Ovary (tissue), 7 donors: ENCODE measurements at regions not wholly inside any gene's neighbourhood (a gene's known extent, or its start where the extent isn't known, plus 50 kb on each side); places are given as distances from the start of the nearest gene placed in this dataset.

Experiments
- DNase-seq, 5 donors: peaks; one replicate each; pipeline ENCODE4 v3.0.0-alpha.2; 2019 to 2020
- H3K27ac ChIP-seq, 2 donors: fragments of 200-600 bp; one replicate each; pipeline versions ENCODE4 v1.5.1 to v1.8.0; 2019 to 2022
- H3K27me3 ChIP-seq: fragments of 200-600 bp; one replicate; pipeline ENCODE4 v1.8.0; 2022
- H3K36me3 ChIP-seq: fragments of 200-600 bp; sonication (generic); one replicate; pipeline ENCODE4 v1.5.1; 2019
- H3K4me1 ChIP-seq: one replicate; pipeline ENCODE4 v1.8.1; 2013; ENCODE audit warnings: mild to moderate bottlenecking, moderate library complexity; ENCODE audit not compliant: insufficient read depth
- H3K4me3 ChIP-seq: fragments of 200-600 bp; sonication (generic); one replicate; pipeline ENCODE4 v1.5.1; 2017
- H3K9me3 ChIP-seq, 2 donors: fragments of 200-600 bp in 1 of 2; sonication (generic) in 1 of 2; one replicate each; pipeline versions ENCODE4 v1.5.1 to v1.8.1; 2013 to 2019; ENCODE audit warnings: mild to moderate bottlenecking in 1 of 2, moderate library complexity in 1 of 2
- EP300 ChIP-seq: sonication (generic); formaldehyde crosslinking; IDR thresholded peaks from one replicate; pipeline ENCODE4 v1.6.1; 2017; ENCODE audit warnings: antibody characterized with exemption
- POLR2A ChIP-seq: fragments of 450-650 bp; IDR thresholded peaks from one replicate; pipeline ENCODE4 v1.6.1; 2017; ENCODE audit warnings: antibody characterized with exemption, mild to moderate bottlenecking, moderate library complexity
- WGBS, 3 donors: extraction: QIAGEN DNeasy Blood & Tissue Kit in 1 of 3; methylation state at CpG; one replicate each; pipeline versions ENCODE4 v1.1.5 to v1.1.7; 2013 to 2017; 5-methylcytosine and 5-hydroxymethylcytosine counted together
- intact Hi-C, 4 donors: fragments of 100-400 bp; cut with DNase I; formaldehyde crosslinking; loops; one replicate each; pipeline versions ENCODE4 v1.11.0 to v1.15.1; 2022 to 2023
- TF ChIP-seq, protein P1 (sequence below), 3 donors: fragments of 450-650 bp in 2 of 3; fragments of 200-600 bp in 1 of 3; IDR thresholded peaks; one replicate each; pipeline versions ENCODE4 v1.5.1 to v1.8.0; 2016 to 2022; ENCODE audit warnings: antibody characterized with exemption in 3 of 3, mild to moderate bottlenecking in 1 of 3
- donor health status: DM: no; HTN: no; CAD: no; lungs with moderate emphysema.
- donor health status: DM: no; HTN: no; CAD: no.
- donor health status: Bipolar disorder and iron deficiency.
- donor health status: DM: no; HTN: no; CAD: no.
- donor health status: DM: yes; HTN: yes; CAD: no.

DNA sequence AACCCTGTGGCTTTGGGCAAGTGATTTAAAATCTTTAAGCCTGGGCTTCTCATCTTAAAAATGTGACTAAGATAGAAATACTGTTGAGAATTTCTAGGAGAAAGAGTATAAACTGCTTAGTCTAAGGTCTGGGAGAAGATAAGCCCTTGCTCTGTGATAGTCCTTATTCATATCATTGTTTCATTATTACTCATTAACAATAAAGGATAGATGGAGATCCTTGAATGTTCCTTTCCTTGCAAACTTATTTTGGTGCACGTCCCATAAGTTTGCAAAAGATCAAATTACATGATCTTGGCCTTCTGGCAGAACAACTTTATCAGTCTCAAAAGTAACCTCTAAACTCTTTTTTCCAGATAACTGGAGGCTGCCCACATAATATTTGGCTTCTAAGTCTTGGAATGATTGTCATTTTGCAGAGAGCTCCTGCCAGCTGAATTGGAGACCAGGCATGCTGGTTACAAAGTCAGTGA lies 138.3 kb downstream of the FAM124B start:
- Histone ChIP-seq H3K4me3 (no peak overlapping the region), H3K9me3 (no peaks in the 10 kb centered on the region), H3K27ac (no peak overlapping the region), H3K4me1 (peaks cover 3% of the 10 kb centered on the region), H3K36me3 (no peaks in the 10 kb centered on the region), H3K27me3 (no peaks in the 10 kb centered on the region)
- intact Hi-C loops: no loop called here
- WGBS, 3 donors: 11 to 12% (median 11%) methylated on average over 1 of the region's 1 CpG
- TF ChIP-seq, protein P1, sequence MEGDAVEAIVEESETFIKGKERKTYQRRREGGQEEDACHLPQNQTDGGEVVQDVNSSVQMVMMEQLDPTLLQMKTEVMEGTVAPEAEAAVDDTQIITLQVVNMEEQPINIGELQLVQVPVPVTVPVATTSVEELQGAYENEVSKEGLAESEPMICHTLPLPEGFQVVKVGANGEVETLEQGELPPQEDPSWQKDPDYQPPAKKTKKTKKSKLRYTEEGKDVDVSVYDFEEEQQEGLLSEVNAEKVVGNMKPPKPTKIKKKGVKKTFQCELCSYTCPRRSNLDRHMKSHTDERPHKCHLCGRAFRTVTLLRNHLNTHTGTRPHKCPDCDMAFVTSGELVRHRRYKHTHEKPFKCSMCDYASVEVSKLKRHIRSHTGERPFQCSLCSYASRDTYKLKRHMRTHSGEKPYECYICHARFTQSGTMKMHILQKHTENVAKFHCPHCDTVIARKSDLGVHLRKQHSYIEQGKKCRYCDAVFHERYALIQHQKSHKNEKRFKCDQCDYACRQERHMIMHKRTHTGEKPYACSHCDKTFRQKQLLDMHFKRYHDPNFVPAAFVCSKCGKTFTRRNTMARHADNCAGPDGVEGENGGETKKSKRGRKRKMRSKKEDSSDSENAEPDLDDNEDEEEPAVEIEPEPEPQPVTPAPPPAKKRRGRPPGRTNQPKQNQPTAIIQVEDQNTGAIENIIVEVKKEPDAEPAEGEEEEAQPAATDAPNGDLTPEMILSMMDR (IDR thresholded peaks at IDR 0.05): no peak
- TF ChIP-seq EP300 (no peak), POLR2A (no peak)
- DNase-seq: no peak

- Histone ChIP-seq H3K27me3 (no peaks in the 10 kb centered on the region), H3K27ac (no peak overlapping the region), H3K4me1 (peaks cover 3% of the 10 kb centered on the region), H3K36me3 (no peaks in the 10 kb centered on the region), H3K9me3 (no peaks in the 10 kb centered on the region), H3K4me3 (no peak overlapping the region)
- intact Hi-C loops: no loop called here
- TF ChIP-seq POLR2A: no peak
- no peak for TF ChIP-seq EP300
- TF ChIP-seq, protein P1 (IDR thresholded peaks at IDR 0.05): no peak
- DNase-seq: no peak
- WGBS, 3 donors: 44 to 62% (median 60%) methylated on average over 1 of the region's 1 CpG
Measured at GRCh38 chr2:224261326-224261725, 140.6 kb downstream of the FAM124B start.

DNA sequence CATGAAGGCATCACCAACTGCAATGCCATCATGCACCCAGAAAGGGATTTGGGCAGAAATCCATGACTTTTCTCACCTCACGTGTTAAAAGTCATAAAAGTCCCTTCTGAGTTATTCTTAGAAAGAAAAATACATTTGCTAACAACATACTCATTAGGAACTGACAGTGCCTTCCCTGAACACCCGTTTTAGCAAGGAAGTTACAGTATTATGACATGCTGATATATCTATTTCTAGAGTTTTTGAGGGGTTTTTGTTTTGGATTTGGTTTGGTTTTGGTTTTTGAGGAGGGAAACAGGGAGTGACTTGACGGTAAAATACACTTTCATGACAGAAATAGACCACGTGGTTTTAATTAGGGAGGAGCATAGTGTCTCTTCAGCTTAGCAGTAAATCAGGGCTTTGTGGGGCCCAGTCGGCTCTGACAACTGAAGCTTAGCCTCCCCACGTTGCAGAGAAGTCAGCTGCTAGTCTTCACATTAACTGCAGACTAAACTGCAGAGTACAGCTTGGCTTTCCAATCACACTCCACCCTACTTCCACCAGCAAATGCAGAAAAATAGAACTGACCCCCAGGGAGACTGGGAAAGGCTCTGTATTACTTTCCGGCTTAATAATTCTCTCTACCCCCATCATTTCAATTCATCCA lies 141.4 kb downstream of the FAM124B start:
- H3K27ac ChIP-seq: no peak overlapping the region
- TF ChIP-seq POLR2A (no peak), EP300 (no peak)
- TF ChIP-seq, protein P1 (IDR thresholded peaks at IDR 0.05): no peak
- H3K9me3 ChIP-seq: no peaks in the 10 kb centered on the region
- H3K4me3 ChIP-seq: no peak overlapping the region
- H3K27me3 ChIP-seq: no peaks in the 10 kb centered on the region
- H3K36me3 ChIP-seq: no peaks in the 10 kb centered on the region
- peak in 1 of 5 donors; percentile 39 for DNase-seq
- intact Hi-C loops: no loop called here
- WGBS, 3 donors: 10 to 13% (median 11%) methylated on average over 7 of the region's 7 CpGs
- H3K4me1 ChIP-seq: peaks cover 3% of the 10 kb centered on the region

- no peaks in the 10 kb centered on the region for H3K27me3 ChIP-seq
- no peak for DNase-seq
- H3K4me1 ChIP-seq: peaks cover 3% of the 10 kb centered on the region
- H3K9me3 ChIP-seq: no peaks in the 10 kb centered on the region
- intact Hi-C loops: no loop called here
- H3K36me3 ChIP-seq: no peaks in the 10 kb centered on the region
- no peak overlapping the region for H3K27ac ChIP-seq
- TF ChIP-seq EP300: no peak
- TF ChIP-seq, protein P1 (IDR thresholded peaks at IDR 0.05): no peak
- TF ChIP-seq POLR2A: no peak
- H3K4me3 ChIP-seq: no peak overlapping the region
- 84 to 92% (median 91%) methylated on average over 6 of the region's 6 CpGs for WGBS, 3 donors
Measured at GRCh38 chr2:224259831-224260230, 142.1 kb downstream of the FAM124B start.
